Esophagus muscularis mucosa (tissue), 4 donors: ENCODE measurements at regions not wholly inside any gene's neighbourhood (a gene's known extent, or its start where the extent isn't known, plus 50 kb on each side); places are given as distances from the start of the nearest gene placed in this dataset.

Experiments
- DNase-seq: peaks from one replicate; pipeline ENCODE4 v3.0.0-alpha.2; 2017; ENCODE audit errors: extremely low spot score
- H3K27ac ChIP-seq, 4 donors: fragments of 200-600 bp; sonication (generic); replicated peaks in 1 of 4; 1 replicate in 3 of 4; 2 replicates in 1 of 4; pipeline ENCODE4 v1.5.1; 2016 to 2019; ENCODE audit warnings: mild to moderate bottlenecking in 1 of 4
- H3K27me3 ChIP-seq, 4 donors: fragments of 200-600 bp; sonication (generic); one replicate each; pipeline versions ENCODE4 v1.5.1 to v1.6.0; 2016 to 2019
- H3K36me3 ChIP-seq, 4 donors: fragments of 200-600 bp; sonication (generic); one replicate each; pipeline ENCODE4 v1.5.1; 2016 to 2019
- H3K4me1 ChIP-seq, 4 donors: fragments of 200-600 bp; sonication (generic); one replicate each; pipeline ENCODE4 v1.5.1; 2016 to 2019
- H3K4me3 ChIP-seq, 4 donors: fragments of 200-600 bp; sonication (generic); 1 replicate in 2 of 4; 2 replicates in 2 of 4; pipeline ENCODE4 v1.5.1; 2016 to 2019; ENCODE audit warnings: mild to moderate bottlenecking in 4 of 4, moderate library complexity in 1 of 4
- H3K9me3 ChIP-seq, 4 donors: fragments of 200-600 bp; sonication (generic); 1 replicate in 3 of 4; 2 replicates in 1 of 4; pipeline ENCODE4 v1.5.1; 2016 to 2019
- CTCF ChIP-seq, 3 experiments: fragments of 200-600 bp in 2 of 3; fragments of 450-650 bp in 1 of 3; sonication (generic) in 2 of 3; IDR thresholded peaks; one replicate each; pipeline ENCODE4 v1.5.1; 2017 to 2019; ENCODE audit warnings: antibody characterized with exemption in 3 of 3, mild to moderate bottlenecking in 2 of 3, moderate library complexity in 1 of 3
- EP300 ChIP-seq: sonication (generic); formaldehyde crosslinking; IDR thresholded peaks from one replicate; pipeline ENCODE4 v1.6.1; 2017; ENCODE audit warnings: antibody characterized with exemption
- POLR2A ChIP-seq: fragments of 450-650 bp; IDR thresholded peaks from one replicate; pipeline ENCODE4 v1.6.1; 2017; ENCODE audit warnings: antibody characterized with exemption, moderate library complexity, mild to moderate bottlenecking, low read depth
- POLR2AphosphoS5 ChIP-seq, 2 donors: sonication (generic); formaldehyde crosslinking; IDR thresholded peaks; one replicate each; pipeline ENCODE4 v1.6.1; 2017; ENCODE audit warnings: antibody characterized with exemption in 2 of 2
- WGBS: methylation state at CpG from one replicate; pipeline ENCODE4 v1.1.5; 2018; 5-methylcytosine and 5-hydroxymethylcytosine counted together
- intact Hi-C: fragments of 100-400 bp; cut with DNase I; formaldehyde crosslinking; loops from one replicate; pipeline ENCODE4 v1.15.1; 2023

- Histone ChIP-seq H3K4me3 (no peak overlapping the region), H3K9me3 (no peaks in the 10 kb centered on the region), H3K27ac (no peak overlapping the region), H3K36me3 (no peaks in the 10 kb centered on the region), H3K27me3 (no peaks in the 10 kb centered on the region), H3K4me1 (no peaks in the 10 kb centered on the region)
- no peak for DNase-seq
- TF ChIP-seq POLR2AphosphoS5 (IDR thresholded peaks at IDR 0.05) (no peak), EP300 (no peak), CTCF (IDR thresholded peaks at IDR 0.05) (no peak), POLR2A (no peak)
- intact Hi-C loops = no loop called here
These were observed 239.5 kb upstream of the KLHL29 start for GRCh38 chr2:23145460-23145859.

GRCh38 chr2:23146011-23146410 lies 239.0 kb upstream of the KLHL29 start:
- Histone ChIP-seq H3K36me3 (no peaks in the 10 kb centered on the region), H3K27me3 (no peaks in the 10 kb centered on the region), H3K27ac (no peak overlapping the region), H3K4me1 (no peaks in the 10 kb centered on the region), H3K9me3 (no peaks in the 10 kb centered on the region), H3K4me3 (no peak overlapping the region)
- TF ChIP-seq EP300 (no peak), CTCF (IDR thresholded peaks at IDR 0.05) (no peak), POLR2A (no peak), POLR2AphosphoS5 (IDR thresholded peaks at IDR 0.05) (no peak)
- 88% methylated on average over 2 of the region's 2 CpGs for WGBS
- no peak for DNase-seq
- intact Hi-C loops = no loop called here

- intact Hi-C loops = no loop called here
- Histone ChIP-seq H3K27ac (no peak overlapping the region), H3K4me3 (no peak overlapping the region), H3K4me1 (no peaks in the 10 kb centered on the region), H3K27me3 (no peaks in the 10 kb centered on the region), H3K9me3 (no peaks in the 10 kb centered on the region), H3K36me3 (no peaks in the 10 kb centered on the region)
- TF ChIP-seq EP300 (no peak), POLR2A (no peak), CTCF (IDR thresholded peaks at IDR 0.05) (no peak), POLR2AphosphoS5 (IDR thresholded peaks at IDR 0.05) (no peak)
- no peak for DNase-seq
- WGBS = 82% methylated on average over 3 of the region's 3 CpGs
These were observed 236.6 kb upstream of the KLHL29 start for GRCh38 chr2:23148342-23148741.

GRCh38 chr2:23149777-23150176 lies 235.2 kb upstream of the KLHL29 start:
- intact Hi-C loops = no loop called here
- Histone ChIP-seq H3K9me3 (no peaks in the 10 kb centered on the region), H3K27me3 (no peaks in the 10 kb centered on the region), H3K36me3 (no peaks in the 10 kb centered on the region), H3K27ac (no peak overlapping the region), H3K4me3 (no peak overlapping the region), H3K4me1 (no peaks in the 10 kb centered on the region)
- 60% methylated on average over 2 of the region's 2 CpGs for WGBS
- peak; percentile 60 for DNase-seq
- TF ChIP-seq EP300 = no peak

- H3K36me3 ChIP-seq = no peaks in the 10 kb centered on the region
- intact Hi-C loops = no loop called here
- no peaks in the 10 kb centered on the region for H3K27me3 ChIP-seq
- DNase-seq = peak; percentile 66
- H3K4me1 ChIP-seq = peaks cover 0 to 13% (median 11%) of the 10 kb centered on the region in 4 donors
- H3K4me3 ChIP-seq = no peak overlapping the region
- no peak overlapping the region for H3K27ac ChIP-seq
- 89% methylated on average over 2 of the region's 3 CpGs for WGBS
- TF ChIP-seq CTCF (IDR thresholded peaks at IDR 0.05) (no peak), POLR2AphosphoS5 (IDR thresholded peaks at IDR 0.05) (no peak), POLR2A (no peak), EP300 (no peak)
- no peaks in the 10 kb centered on the region for H3K9me3 ChIP-seq
These were observed 231.5 kb upstream of the KLHL29 start for GRCh38 chr2:23153484-23153883.
